ENCODE measurements at regions not wholly inside any gene's neighbourhood (a gene's known extent, or its start where the extent isn't known, plus 50 kb on each side); places are given as distances from the start of the nearest gene placed in this dataset.
"Not testable (repeated sequence)": the region's sequence is repeated elsewhere in the genome, so short reads cannot be mapped to it uniquely, and the experiment has no call there.

GRCh38 chr22:25327018-25327755, 107.7 kb downstream of the CRYBB2 start:
- TF ChIP-seq MYC (IDR thresholded peaks at IDR 0.05; ENCODE audit: low read depth, low read length) (no peak), MAX (IDR thresholded peaks at IDR 0.05; ENCODE audit: low read depth, low read length) (no peak), POLR2A (IDR thresholded peaks at IDR 0.05; ENCODE audit: extremely low read depth, insufficient read length) (no peak), CTCF (IDR thresholded peaks at IDR 0.05; ENCODE audit: low read depth, low read length) (no peak)
- no peak overlapping the region for H3K4me3 ChIP-seq (ENCODE audit: low read depth, low read length)
- DNase-seq (ENCODE audit: low read depth): no peak

GRCh38 chr22:25331050-25331449, 111.6 kb downstream of the CRYBB2 start:
- TF ChIP-seq CTCF (IDR thresholded peaks at IDR 0.05; ENCODE audit: low read depth, low read length) (no peak), MYC (IDR thresholded peaks at IDR 0.05; ENCODE audit: low read depth, low read length) (no peak), MAX (IDR thresholded peaks at IDR 0.05; ENCODE audit: low read depth, low read length) (no peak), POLR2A (IDR thresholded peaks at IDR 0.05; ENCODE audit: extremely low read depth, insufficient read length) (no peak)
- DNase-seq (ENCODE audit: low read depth): no peak
- no peak overlapping the region for H3K4me3 ChIP-seq (ENCODE audit: low read depth, low read length)

GRCh38 chr22:25331911-25332310, 112.5 kb downstream of the CRYBB2 start:
- not testable (repeated sequence) for DNase-seq (ENCODE audit: low read depth)

GRCh38 chr22:25332386-25332785, 112.9 kb downstream of the CRYBB2 start:
- no peak overlapping the region for H3K4me3 ChIP-seq (ENCODE audit: low read depth, low read length)
- DNase-seq (ENCODE audit: low read depth): no peak
- TF ChIP-seq POLR2A (IDR thresholded peaks at IDR 0.05; ENCODE audit: extremely low read depth, insufficient read length) (no peak), CTCF (IDR thresholded peaks at IDR 0.05; ENCODE audit: low read depth, low read length) (no peak), MAX (IDR thresholded peaks at IDR 0.05; ENCODE audit: low read depth, low read length) (no peak), MYC (IDR thresholded peaks at IDR 0.05; ENCODE audit: low read depth, low read length) (no peak)

More at GRCh38 chr22:25331911-25332310, 112.5 kb downstream of the CRYBB2 start:
- not testable (repeated sequence) for H3K4me3 ChIP-seq (ENCODE audit: low read depth, low read length)

- peak; percentile 84 for DNase-seq (ENCODE audit: low read depth)
These were observed 114.7 kb downstream of the CRYBB2 start for GRCh38 chr22:25334162-25334490.

GRCh38 chr22:25334631-25335030, 115.2 kb downstream of the CRYBB2 start:
- not testable (repeated sequence) for DNase-seq (ENCODE audit: low read depth); H3K4me3 ChIP-seq (ENCODE audit: low read depth, low read length)

More at GRCh38 chr22:25334162-25334490, 114.7 kb downstream of the CRYBB2 start:
- TF ChIP-seq CTCF (IDR thresholded peaks at IDR 0.05; ENCODE audit: low read depth, low read length): peak; percentile 75
- TF ChIP-seq POLR2A (IDR thresholded peaks at IDR 0.05; ENCODE audit: extremely low read depth, insufficient read length): no peak
- peak; percentile 83 for TF ChIP-seq MAX (IDR thresholded peaks at IDR 0.05; ENCODE audit: low read depth, low read length)
- 0 out of 2 replicates have a peak, but pooled peaks have one; percentile 17 for TF ChIP-seq MYC (IDR thresholded peaks at IDR 0.05; ENCODE audit: low read depth, low read length)
- H3K4me3 ChIP-seq (ENCODE audit: low read depth, low read length): no peak overlapping the region

GRCh38 chr22:25335276-25335675, 115.8 kb downstream of the CRYBB2 start:
- not testable (repeated sequence) for DNase-seq (ENCODE audit: low read depth); H3K4me3 ChIP-seq (ENCODE audit: low read depth, low read length)

GRCh38 chr22:25340536-25340935, 121.1 kb downstream of the CRYBB2 start:
- not testable (repeated sequence) for H3K4me3 ChIP-seq (ENCODE audit: low read depth, low read length); DNase-seq (ENCODE audit: low read depth)

- not testable (repeated sequence) for DNase-seq (ENCODE audit: low read depth); H3K4me3 ChIP-seq (ENCODE audit: low read depth, low read length)
These were observed 124.9 kb downstream of the CRYBB2 start for GRCh38 chr22:25344366-25344765.
